GM18502 (cell line): ENCODE measurements at regions not wholly inside any gene's neighbourhood (a gene's known extent, or its start where the extent isn't known, plus 50 kb on each side); places are given as distances from the start of the nearest gene placed in this dataset.

Experiments
- ATAC-seq: cut with Tn5 transposase; IDR thresholded peaks from one replicate; pipeline ENCODE4 v1.9.1; 2021; ENCODE audit warnings: mild to moderate bottlenecking; ENCODE audit not compliant: unreplicated experiment, poor library complexity

DNA sequence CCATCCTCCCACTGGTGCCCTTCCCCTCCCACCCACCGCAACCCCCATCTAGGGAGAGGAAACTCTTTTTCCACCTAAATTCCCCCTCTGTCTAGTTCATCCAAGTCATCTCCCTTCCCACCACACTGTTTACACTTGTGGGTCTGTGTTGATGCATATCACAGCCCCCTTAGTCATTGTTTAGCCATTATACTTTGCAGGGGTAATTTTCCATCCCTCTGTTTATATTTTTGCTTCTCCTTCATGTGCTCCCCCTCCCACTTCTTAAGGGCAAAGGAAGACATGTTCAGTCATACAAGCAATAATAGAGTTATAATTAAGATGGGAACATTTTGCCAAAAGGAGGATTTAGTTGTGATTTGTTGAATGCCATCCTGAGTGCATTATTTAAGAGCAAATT, 187.8 kb upstream of the TNP1 start:
- ATAC-seq: no peak

DNA sequence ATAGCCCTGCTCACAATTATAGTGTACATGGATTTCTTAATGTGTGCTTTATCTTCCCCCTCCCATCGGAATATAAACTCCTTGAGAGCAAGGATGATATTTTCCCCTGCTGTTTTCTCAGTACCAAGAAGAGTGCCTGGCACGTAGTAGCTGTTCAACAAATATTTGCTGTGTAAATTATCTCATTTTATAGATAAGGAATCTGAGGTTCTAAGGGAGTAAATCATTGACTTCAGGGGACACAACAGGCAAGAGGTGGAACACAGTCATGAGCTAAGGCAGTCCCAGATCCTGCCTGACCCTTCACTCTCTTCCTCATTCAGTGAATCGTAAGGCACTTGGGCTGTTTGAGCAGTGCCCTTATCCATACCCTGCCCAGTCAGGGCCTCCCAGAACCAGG, 187.3 kb upstream of the TNP1 start:
- ATAC-seq: no peak

DNA sequence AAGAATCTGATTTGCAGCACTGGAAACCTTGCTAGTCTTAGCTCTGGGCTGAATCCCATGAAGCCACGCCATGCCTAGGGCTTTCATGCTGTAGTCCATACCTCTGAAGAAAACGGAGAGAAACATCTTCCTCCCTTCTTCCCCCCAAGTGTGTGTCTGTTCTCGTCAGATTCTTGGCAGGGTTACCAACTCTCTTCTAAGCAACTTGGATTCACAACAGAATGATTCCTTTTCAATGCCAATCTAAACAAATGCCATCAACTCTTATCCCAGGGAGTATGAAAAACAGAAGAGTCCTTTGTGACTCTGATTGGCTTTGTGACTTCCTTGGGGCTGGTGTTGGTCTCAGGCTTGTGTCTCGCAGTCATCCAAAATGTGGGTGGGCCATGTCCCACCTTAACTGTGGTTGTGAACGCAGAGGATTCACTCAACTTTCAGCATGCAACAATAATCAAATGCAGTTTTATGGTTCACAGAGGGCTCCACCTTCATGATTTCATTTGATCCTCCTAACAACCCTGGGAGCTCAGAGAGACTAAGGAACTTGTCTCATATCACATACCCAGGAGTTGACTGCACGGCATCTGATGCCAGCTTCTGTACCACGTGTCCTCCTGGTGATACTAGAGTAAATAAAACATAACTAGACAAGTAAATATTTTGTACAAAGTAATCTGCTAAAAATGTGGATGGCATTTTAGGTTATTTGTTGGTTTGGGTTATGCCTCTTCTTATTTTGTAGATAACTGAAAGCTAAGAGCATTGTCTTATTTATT, 186.0 kb upstream of the TNP1 start:
- ATAC-seq: no peak

DNA sequence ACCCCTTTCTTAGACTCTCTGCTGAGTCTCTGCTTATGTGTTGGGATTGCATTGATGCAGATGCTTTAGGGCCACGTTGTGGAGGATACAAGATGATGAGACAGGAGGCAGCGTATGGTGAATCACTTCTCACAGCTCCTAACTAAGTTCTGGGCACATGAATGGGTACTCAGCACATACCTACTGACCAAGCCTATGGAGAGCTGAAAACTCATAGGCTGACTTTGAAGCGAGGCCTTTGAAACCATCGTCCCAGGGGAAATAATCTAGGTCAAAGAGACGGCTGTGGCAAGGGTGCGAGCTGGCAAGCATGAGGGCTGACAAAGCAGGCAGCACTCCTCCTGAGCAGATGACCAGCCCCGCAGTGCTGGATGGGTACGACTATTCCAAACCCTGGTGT, 180.2 kb upstream of the TNP1 start:
- ATAC-seq: no peak

DNA sequence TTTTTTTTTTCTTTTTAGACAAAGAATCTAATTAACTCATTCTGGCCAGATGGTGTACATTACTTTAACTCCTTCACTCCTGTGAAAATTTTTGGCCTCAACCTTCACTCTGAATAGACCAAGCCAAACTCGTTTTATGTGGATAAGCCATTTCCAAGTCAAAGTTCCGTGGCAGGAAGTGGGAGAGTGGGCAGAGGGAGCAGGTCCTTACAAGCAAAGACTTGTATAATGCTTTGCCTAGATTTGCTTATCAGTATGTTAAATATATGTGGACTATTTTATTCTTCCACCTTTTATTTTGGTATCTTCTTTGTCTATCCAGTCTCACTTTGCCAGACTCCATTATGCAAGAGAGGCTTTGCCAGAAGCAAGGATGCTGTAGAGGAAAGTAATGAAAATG, 178.1 kb upstream of the TNP1 start:
- ATAC-seq: no peak

DNA sequence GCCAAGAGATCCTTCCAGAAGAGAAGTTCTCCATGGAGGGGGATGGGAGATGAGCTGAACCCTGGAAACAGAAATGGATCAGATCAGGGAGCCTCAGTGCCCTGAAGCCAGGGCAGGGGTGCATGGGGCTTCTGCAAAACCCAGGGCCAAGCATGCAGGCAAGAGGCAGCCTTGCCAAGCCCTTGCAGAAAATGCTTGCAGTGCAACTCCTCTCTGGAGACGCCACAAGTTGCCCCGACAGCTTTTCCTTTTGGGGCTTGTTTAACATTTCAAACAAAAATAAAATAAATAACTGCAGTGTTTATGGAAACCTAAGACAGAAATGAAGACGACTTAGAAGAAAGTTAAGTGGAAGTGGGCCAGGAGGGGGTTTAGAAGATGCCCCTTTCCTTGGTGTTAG, 177.5 kb upstream of the TNP1 start:
- no peak for ATAC-seq

DNA sequence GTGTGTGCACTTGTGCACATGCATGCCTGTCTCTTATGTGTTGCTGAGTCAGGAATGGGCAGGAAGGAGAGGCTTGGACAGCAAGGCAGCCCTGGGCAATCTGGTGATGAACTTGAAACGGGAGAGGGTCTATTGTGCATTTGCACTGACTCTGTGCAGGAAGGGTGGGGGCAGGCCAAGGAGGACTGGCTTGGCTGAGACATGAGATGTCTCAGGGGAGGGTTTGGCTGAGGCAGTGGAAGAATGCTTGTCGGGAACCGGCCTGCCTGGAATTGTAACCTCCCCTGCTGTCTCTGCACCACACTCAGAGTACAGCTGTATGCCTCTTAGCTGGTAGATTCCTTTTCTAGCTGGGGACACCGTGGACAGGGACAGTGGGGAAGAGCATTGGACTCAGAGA, 176.1 kb upstream of the TNP1 start:
- ATAC-seq: no peak

DNA sequence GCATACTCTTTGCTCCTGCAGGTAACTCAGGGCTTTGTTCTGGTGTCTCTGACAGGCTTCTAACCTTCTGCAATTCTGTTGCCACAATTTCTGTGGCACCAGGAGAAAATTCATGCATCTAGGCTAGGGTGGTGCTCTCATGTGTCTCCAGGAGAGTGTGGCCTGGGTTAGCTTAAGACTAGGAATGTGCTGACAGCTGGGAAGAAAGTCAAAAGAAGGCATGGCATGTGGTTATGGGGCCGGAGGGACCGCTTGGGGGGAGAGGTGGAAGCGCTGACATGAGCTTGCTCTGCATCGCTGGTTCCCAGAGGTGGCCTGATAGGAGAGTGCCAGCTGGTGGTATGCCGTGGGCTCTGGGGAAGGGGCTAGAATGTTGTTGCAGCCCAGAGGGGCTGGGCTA, 173.3 kb upstream of the TNP1 start:
- no peak for ATAC-seq

DNA sequence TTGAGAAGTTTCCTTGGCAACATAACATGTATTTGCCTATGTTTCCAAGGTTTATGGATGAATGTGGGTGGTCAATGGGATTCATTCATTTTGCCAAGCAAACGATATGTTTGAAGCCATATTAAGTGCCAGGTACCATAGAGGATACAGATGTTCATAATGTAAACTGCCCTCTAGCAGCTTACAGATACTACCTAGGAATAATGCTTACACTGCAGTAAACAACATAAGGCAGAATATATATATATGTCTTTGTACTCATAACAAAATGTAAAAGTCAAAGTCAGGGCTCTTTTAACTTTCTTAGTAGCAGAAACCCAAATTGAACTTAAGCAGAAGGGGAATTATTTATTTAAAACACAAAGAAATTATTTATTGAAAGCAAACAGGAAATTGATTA, 171.6 kb upstream of the TNP1 start:
- ATAC-seq: no peak

DNA sequence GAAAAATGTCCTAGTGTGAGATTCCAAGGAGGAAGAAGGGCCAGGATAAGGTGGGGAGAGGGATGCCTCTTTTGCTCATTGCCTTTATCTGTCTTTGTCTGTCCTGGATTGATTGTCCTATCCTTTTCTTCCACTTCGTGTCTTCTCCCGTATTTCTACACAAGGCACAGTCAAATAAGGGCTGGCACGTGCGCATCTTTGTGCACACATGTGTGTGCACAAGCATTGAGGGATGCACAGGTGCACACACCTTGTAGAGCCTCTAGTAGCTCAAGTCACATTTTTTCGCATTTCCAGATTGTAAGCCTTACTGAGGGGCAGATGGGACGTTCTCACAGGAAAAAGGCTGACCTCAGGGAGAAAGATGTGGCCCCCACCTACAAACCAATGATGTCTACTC, 170.2 kb upstream of the TNP1 start:
- no peak for ATAC-seq

DNA sequence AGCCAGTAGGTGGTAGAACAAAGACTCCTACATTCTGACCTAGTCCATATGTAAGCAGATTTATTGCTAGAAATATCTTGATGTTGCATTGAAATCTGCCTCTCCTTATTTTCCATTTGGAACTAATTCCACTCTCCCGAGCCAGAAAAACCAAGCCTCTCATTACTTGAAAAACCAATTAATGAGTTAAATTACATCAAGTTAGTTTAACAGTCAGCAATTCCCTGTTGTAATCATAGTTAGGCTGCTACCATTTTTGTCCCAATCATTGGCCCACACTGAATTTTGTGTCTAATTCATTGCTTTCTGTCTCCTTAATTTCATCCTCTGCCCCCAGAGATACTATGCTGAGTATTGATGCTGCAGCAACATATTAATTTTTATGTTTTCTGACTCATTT, 168.3 kb upstream of the TNP1 start:
- no peak for ATAC-seq

DNA sequence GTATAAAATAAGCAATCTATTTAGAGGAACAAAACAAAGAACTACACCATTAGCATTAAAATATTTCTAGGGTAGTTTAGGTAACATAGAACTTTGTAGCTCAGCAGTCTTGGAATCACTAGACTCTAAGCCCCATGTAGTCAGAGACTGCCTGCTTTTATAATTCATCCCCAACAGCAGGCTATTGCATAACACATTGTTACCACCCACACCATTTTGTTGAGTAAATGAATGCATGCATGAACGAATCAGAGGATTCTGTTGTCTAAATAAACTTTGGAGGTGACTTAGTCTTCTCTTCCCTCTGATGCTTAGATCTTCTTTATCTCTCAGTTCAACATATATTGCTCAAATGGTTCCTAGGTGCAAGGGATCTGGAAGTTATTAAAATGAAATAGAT, 167.6 kb upstream of the TNP1 start:
- no peak for ATAC-seq

DNA sequence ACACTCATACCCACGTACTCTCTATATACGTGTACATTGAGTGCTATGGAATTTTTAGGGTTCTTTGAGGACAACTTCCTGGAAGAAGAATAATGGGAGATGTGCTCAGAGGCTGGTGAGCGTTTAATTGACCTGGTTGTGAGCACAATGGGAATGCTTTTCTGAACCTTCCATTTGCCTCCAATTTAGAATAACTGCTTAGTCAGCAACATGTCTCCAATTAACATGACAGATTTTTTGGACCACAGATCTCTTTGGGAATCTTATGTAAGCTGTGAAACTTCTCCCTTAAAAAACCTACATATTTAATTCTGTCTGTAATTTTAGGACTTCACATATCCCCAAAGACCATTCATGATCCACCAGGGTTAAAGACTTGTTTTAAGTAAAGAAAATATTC, 166.7 kb upstream of the TNP1 start:
- no peak for ATAC-seq

DNA sequence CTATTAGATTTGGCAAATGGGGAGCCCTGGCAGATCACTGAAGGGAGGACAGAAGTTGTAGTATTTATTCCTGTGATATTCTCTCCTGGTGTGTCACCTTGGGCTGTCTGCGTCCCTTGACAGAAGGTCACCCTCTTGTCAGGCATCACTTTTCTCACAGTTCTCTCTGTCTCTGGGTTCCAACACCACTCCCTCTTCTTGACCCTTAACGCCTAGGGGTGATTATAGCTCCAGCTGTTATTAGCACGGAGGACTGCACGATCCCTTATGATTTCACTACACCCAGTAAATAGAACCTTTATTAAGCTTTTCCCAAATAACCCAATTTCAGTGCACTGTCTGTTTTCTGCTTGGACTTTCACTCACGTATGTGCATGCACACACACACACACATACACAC, 166.3 kb upstream of the TNP1 start:
- ATAC-seq: no peak

DNA sequence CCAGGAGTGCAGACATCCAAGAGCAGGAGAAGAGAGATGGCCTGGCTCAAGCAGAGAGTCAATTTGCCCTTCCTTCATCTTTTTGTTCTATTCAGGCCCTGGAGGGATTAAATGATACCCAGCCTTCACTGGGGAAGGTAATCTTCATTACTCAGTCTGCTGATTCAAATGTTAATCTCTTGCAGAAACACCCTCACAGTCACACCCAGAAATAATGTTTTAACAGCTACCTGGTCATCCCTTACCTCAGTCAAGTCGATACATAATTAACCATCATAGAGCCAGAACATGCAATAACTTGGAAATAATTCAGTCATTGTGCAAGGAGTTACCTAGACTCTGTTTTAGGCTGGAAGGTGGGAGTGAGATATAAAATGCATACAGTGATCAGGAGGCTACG, 163.7 kb upstream of the TNP1 start:
- no peak for ATAC-seq

DNA sequence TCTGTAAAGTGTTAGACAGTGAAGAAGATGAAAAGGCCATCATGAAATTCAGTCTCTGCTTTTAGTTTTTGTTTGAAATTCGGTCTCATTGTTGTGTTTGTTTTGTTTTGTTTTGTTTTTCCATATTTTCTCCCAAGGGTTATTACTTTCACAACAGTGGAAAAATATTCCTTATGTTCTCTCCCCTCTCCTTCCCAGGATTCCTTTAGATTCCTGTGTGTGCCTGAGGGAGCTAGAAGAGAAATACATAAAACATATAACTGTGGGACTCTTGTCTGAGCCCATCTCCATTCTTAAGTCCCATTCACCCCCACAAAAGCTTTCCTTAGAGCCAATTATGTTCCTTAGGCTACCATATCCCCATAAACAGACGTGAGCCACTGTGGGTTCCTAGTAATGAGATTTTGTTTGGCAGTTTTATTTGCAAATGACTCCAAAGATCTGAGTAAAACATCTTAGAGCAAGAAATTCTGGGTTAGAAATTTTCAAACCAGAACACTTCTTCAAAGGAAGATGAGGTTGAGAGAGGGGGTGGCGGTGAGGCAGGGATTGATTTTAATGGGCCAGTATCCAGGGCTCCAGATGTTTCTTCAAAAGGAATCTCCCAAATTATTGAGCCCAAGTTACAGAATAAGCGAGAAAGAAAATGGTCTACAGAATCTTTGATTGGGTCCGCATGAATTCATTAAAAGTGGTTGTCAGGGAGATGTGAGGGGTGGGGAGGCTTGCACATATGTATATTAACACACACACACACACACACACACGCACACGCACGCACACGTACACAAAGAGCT, 157.8 kb upstream of the TNP1 start:
- ATAC-seq: no peak

DNA sequence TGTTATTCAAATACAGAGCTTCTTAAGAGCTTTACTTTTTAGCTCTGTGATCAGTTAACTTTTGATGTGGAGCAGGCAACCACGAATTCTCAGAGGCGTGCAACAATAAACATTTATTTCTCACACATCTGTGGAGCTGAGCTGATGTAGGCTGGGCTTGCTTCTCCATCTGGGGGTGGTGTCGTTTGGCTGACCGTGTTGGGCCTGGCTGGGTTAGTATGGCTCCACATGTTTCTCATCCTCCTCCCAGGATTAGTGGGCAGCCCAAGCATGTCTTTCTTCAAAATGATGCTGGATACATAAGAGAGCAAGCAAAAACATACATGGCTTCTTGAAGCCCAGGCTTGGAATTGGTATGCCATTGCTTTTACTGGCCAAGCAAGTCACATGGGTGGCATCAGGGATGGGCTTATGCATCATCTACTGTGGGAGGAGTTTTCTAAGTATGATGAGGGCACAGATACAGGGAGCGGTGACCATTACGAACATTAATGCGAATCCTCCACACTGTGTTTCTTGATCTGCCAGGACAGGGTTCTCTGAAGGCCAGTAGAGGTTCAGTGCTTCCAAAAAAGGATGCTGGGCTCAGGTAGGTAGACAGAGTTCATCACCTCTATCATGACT, 157.0 kb upstream of the TNP1 start:
- no peak for ATAC-seq

DNA sequence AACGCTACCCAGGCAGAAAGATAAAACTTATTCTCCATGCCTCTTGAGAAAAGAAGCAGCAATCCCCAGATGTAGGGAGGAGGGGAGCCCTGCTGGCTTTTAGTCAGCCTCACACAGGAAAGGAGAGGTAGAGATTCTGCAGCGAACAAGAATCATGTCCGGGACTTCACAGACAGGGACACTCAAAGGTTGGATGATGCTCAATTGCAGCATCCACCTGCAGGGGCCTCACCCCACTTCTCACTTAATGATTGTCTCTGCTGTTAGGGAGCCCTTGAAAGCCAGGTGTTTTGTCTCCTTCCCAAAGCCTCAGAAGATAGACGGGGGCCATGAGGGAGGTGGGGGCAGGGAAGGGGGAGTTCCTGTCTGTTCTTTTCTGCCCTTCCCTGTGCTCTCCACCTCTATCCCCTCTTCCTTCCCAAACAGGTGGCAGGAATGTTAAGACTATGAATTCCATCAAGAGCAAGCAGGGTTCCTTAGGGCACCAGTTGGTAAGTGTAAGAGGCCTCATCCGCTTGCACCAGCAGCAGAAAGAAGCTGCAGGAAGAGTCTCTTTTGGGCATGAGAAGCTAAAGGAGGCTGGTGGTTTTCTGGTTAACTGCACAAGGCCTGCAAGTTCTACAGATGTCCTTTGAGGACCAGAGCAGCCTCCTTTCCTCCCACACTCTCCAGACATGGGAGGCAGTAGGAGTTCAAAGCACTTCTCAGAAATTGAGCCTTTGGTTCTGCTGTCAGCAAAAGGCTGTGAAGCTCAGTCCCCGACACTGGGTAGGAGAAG, 154.7 kb upstream of the TNP1 start:
- no peak for ATAC-seq

DNA sequence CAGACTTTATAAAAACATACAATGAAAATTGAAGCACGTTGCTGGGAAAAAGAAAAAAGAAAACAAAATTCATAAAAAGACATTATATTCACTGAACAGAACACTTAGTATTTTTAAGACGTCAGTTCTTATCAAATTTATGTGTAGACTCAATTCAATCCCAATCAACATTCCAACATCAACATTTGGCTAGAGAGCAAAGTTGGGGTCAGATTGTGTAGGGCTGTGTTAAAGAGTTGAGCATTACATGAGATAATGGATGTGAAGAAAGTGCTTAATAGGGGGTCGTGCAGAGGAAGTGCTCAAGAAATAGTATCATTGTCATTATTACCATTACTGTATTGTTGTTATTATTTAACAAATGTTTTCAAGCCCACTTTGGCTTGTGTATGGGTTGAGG, 154.1 kb upstream of the TNP1 start:
- ATAC-seq: no peak

DNA sequence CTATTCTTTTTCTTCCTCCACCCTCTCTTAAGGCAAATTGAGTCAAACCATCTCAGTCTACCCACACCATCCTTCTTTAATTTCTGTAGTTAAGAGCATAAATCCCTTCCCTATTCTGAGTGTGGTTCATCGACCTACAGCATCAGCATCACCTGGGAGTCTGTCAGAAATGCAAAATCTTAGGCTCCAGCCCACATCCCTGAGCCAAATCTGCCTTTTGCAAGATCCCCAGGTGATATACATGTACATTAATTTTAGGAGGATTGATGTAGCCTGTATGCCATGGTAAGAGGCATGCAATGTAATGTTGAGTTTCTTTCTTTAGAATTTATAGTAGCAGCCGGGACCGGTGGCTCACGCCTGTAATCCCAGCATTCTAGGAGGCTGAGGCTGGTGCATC, 151.7 kb upstream of the TNP1 start:
- no peak for ATAC-seq

DNA sequence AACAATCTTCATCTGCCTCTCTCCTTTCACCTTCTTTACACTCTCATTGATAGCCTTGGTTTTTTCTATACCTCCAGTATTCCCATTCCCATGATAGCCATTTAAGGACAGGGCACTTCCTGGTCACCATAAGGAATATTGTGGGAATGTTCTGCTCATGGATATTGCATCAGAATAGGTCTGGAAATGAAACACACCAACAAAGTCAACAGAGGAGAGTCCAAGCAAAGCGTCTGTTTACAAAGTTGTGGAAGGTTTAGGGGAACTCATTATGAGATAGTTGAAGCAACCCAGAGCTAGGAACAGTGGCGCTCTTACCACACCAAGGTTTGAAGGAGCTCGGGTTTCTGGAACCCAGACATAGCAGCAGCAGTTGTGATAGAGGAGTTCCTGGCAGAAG, 150.3 kb upstream of the TNP1 start:
- no peak for ATAC-seq
